ENCODE measurements at regions not wholly inside any gene's neighbourhood (a gene's known extent, or its start where the extent isn't known, plus 50 kb on each side); places are given as distances from the start of the nearest gene placed in this dataset.
A peak's percentile ranks its signal among the peaks of the same experiment; 100 is the strongest.
"Not testable (repeated sequence)": the region's sequence is repeated elsewhere in the genome, so short reads cannot be mapped to it uniquely, and the experiment has no call there.

DNA sequence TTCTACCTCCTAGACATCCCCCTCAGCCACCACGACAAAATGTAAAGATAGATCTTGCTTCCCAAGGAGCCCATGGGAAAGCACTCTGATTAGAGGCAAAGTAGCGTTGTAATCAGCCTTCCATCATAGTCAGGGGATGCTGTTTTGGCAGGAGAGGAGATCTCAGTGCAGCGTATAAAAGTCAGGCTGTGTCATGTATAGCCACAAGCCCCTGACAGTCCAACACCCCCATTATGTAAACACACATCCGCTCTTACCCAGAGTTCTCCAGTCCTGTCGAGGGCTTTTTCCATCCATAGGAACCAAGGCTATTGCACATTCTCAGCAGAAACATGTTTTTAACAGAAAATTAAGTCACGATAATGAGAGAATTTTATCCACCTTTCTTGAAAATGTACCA is 156.3 kb downstream of the CYSLTR2 start:
- DNase-seq: no peak

DNA sequence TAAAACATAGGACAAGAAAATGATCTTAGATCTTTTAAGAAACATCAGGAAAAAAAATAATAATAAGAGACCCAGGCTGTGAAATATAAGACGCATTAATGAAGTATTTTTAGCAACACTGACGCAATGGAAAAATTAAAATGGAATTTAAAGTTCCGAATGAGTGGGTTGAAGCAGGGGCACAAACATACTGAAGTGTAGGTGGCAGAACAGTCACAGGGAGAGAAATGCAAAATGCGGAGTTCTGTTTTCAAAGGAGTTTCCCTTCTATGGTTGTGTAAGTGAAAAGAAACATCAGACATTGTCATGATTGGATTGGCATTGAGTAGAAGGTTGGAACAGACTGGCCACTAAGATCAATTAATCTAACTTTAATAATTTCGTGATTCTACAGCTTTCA is 159.8 kb downstream of the CYSLTR2 start:
- DNase-seq: no peak

DNA sequence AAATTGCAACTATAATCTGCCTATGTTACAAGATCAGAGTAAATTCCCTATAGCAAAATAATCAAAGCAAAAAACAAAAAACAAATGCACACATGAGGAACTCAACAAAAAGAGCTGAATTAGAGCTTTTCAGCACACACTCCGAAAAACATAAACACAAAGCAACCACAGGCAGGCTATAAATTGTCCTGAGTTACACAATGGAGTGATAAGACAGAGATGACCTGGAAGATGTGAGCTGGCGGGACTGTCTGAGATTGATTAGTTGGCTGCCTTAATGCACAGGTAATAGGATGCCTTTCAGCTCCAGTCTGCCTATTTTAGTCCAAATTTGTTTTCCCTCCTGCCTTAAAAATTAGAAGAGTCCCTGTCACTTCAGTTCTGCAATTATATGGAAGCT is 159.0 kb upstream of the FNDC3A start:
- DNase-seq: no peak

DNA sequence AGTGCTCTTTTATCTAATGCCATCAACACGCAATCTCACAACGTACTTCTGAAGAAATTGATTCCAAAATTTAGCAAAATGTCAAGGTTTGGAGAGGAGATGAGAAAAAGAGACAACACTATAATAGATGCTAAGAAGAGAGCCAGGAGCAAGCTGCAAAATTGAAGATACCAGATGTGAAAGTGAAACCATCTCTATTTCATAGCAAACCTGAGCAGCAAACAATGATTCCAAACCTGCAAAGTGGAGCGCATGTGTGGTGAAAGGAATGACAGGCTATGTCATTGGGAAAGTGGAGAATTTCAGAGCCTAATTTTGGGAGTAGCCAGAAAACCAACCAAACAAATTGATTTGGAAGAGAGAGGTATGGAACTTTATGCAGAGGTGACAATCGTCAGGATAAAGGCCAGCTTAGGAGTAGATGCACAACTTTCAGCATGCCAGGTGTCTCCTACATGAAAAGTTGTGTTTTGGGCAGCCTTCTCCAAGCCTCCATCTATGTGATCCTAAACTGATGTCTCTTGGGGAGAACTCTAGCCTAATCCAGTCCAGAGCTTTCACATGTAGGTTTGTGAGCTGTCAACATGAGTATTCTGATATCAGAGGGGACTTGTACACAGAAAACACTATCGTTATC is 158.4 kb upstream of the FNDC3A start:
- peak; percentile 29 for DNase-seq

DNA sequence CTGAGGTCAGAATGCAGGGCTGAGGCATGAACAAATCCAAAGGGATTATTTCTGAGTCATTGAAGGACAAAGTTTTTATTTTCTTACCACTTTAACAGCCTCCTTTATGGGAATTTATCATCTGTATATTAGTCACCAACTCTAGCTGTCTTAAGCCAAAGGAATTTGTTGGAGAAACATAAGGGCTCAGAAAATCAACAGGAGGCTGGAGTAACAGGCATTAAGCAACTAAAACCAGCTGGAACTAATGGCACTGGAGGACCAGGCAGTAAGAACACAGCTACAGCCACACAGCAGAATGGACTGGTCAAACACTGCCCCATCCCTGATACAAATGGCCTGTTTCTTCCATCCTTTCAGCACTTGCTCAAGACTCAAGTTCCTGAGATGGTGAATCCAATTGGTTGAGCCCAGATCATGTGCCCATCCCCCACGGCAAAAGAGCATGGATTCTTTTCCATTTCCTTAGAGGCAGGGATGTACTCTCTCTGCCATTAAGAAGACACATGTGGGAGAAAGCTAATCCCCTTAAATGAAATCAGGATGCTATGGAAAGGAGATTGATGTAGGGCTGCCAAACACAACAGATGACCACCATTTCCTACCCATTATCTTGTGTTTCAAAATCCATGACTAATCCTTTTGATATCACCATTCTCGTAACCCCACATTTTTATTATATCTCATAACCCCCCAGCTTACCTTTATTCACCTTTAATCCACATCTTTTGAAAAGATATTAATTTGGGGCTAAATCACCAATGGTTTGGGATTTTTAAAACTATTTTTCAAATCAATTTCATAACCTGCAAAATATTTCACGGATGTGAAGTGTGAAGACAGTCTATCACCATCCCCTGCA is 157.0 kb upstream of the FNDC3A start:
- DNase-seq: no peak

DNA sequence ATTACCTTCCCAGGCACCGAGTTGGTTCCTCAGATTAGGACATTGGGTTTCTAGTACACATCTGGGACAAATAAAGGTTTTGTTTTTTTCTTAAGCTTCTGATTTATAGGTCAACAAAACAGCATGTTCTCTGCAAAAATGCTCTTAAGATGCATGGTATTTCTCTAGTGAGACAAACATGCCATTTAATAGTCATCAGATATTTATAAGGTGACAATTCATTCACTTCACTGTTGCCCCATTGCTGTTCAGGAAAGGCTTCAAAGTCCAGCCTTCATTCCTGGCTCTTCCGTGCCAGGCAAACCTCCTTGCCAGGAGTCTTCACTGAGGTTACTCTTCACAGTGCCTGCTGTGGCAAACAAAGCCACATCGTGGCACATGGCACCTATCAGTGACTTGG is 156.3 kb upstream of the FNDC3A start:
- DNase-seq: no peak

DNA sequence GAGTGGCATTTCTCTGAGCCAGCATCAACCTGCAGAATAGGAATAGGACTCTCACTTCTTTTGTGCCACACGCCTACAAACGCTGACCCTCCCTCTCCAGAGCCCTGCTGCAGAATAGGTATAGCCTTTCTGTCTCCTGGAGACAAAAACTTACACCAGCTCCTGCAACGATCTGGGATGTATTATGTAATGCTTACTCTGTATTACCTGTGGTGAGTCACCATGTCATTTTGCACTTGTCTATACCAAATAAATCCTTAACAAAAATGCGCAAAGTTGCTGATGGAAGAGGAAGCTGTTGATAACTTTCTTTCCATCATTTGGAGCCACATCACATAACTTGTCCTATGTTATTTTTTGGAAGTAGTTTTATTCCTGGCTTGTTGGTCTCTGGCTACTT is 155.8 kb upstream of the FNDC3A start:
- DNase-seq: no peak

DNA sequence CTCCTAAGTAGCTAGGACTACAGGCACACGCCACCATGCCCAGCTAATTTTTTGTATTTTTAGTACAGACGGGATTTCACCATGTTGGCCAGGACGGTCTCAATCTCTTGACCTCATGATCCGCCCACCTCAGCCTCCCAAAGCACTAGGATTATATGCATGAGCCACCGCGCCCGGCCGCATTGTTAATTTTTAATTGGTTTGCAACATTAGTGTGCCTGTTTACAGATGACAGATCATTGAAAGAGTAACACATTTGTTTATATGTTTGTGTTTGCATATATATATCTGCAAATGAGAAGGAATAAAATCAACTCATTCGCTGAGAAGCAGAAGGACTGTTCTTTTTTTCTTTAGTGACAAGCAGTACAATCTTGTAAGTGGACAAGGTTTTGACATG is 152.2 kb upstream of the FNDC3A start:
- not testable (repeated sequence) for DNase-seq

DNA sequence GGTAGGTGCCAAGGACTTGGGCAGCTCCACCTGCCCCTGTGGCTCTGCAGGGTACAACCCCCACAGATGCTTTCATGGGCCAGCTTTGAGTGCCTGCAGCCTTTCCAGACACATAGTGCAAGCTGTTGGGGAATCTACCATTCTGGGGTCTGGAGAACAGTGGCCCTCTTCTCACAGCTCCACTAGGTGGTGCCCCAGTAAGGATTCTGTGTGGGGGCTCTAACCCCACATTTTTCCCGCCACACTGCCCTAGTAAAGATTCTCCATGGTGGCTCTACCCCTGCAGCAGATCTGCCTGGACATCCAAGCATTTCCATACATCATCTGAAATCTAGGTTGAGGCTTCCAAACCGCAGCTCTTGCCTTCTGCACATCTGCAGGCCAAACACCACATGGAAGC is 149.7 kb upstream of the FNDC3A start:
- DNase-seq: no peak

DNA sequence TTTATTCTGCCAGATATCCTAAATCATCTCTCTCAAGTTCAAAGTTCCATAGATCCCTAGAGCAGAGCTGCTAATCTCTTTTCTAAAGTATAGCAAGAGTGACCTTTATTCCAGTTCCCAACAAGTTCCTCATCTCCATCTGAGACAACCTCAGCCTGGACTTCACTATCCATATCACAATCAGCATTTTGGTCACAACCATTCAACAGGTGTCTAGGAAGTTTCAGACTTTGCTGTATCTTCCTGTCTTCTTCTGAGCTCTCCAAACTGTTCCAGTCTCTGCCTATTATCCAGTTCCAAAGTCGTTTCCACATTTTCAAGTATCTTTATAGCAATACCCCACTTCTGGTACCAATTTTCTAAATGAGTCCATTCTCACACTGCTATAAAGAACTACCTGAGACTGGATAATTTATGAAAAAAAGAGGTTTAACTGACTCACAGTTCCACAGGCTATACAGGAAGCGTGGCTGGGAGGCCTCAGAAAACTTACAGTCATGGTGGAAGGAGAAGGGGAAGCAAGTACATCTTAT is 148.7 kb upstream of the FNDC3A start:
- not testable (repeated sequence) for DNase-seq

DNA sequence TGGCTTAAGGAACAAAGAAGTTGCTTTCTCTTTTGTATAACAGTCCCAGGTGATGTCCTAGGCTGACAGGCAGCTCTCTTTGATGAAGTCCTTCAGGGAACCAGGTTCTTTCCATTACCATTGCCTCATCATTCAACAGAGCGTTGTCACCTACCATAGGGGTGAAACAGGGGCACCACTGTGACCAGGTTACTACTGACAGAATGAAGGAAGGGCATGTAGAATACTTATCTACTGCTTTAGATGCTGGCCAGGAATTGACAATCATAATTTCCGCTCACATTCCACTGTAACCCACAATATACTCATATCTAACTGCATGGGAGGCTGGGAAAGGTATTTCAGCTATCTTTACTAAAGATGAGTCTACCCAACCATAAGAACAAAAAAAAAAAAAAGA is 148.0 kb upstream of the FNDC3A start:
- DNase-seq: no peak

DNA sequence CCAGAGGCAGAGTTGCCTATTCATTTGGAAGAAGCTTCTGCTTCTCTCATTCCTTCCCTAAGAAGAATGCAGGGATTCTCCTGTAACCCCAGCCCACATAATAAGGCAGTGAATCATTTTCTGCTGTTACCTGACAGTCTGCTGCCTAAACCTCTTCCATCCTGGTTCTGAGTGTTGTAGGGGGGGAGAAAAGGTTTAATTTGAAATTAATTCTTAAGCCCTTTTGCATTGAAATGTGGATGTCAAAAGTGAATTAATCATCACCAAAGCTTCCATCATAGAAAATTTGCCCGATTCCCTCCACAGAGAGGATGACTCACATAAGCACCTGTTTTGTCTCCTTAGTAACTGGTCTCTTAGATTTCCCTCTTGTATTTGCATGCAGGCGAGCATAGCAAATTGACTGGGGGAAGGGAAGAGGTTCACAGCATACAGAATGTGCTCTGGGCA is 146.7 kb upstream of the FNDC3A start:
- peak; percentile 5 for DNase-seq

DNA sequence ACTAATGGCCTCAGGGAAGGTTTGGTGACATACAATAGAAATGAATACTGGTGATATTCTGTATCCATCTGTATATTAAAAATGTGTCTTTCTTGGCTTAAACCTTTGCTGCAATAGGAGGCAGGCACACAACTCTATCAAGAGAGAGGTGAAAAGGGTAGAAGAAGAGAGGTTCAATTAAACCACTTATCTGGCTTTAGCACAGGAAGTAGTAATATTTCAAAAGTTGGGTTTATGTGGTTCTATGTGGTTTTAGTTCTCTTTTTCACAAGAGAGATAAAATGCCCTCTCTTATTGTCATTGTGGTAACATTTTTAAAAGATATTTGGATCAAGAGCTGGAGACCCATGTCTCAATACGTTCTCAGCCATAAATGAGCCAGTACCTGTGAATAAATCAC is 146.2 kb upstream of the FNDC3A start:
- DNase-seq: no peak

DNA sequence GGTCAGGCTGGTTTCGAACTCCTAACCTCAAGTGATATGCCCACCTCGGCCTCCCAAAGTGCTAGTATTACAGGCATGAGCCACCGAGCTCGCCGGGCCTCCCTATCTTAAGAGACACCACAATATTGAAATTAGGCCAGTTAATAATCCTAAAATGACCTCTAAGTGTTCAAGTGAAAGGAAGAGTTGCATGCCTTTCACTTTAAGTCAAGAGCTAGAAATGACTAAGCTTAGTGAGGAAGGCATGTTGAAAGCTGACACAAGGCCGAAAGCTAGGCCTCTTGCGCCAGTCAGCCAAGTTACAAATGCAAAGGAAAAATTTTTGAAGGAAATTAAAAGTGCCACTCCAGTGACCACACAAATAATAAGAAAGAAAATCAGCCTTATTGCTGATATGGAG is 144.5 kb upstream of the FNDC3A start:
- DNase-seq: no peak

DNA sequence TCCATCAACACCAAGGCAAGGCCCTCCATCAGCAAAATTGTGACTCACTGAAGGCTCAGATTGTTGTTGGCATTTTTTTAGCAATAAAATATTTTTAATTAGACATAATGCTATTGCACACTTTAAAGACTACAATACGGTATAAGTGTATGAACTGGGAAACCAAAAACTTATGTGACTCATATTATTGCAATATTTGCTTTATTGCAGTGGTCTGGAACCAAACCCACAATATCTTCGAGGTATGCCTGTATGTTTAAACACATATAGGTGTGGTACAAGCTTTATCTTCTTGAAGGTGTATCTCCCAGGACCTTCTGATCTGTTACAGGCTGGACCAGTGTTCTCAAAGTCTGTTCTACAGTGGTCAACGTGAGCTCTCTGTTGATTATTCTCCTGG is 142.3 kb upstream of the FNDC3A start:
- DNase-seq: no peak

DNA sequence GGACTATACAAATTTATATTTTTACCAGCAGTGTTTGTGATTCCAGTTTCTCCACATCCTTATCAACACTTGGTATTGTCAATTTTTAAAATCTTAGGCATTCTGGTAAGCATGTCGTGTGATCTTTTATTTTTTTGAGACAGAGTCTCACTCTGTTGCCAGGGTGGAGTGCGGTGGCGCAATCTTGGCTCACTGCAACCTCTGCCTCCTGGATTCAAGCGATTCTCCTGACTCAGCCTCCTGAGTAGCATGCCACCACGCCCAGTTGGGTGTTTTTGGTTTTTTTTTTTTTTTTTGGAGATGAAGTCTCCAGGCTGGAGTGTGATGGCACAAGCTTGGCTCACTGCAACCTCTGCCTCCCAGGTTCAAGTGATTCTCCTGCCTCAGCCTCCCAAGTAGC is 140.4 kb upstream of the FNDC3A start:
- DNase-seq: not testable (repeated sequence)

DNA sequence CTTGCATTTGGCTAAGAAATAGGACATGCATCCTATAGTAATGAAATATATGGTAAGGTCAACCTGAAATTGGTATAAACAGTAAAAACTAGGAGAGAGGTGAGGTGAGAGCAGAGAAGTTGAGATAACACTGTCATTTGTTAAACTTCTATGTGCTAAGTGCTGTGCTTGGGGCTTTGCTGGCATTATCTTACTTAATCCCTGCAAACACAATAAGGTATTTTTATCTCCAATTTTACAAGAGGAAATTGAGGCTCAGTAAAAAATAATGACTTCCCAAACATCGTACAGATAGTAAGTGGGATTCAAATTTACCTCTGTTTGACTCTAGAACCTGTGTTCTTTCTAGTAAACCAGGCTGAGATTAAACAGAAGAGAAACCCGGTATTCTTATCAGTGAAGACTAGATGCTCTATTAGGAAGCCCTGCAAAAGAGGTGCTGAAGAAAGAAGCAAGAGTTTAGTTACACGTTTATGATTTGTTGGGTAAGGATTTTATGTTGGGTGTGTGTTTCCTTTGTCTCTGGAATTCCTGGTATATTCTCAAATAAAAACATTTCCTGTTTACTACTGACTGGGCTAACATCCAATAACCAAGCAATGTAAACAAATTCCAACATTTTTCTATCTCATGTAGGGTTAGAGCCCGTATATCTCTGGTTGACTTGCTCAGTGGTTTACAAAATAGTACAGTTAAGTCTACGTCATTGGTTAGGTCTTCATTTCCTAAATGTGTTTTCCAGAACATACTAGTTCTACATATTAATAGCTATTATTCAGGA is 137.3 kb upstream of the FNDC3A start:
- DNase-seq: no peak

DNA sequence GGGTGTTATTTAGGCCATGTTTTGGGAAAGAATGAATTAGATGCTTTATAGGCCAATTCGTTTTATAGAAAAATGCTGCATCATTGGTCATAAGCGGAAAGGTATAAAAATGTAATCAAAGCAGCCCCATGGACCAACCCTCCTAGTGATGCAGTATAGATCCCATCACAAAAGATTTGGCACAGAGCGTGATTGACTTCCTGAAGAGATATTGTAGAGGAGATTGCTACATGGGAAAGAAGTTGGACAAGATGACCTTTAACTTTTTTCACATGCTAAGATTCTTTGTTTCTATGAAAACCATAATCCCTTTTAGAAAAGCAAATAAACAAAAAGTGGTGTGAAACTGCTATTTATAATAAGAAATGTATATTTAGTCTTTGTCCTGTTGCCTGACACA is 136.5 kb upstream of the FNDC3A start:
- DNase-seq: no peak

DNA sequence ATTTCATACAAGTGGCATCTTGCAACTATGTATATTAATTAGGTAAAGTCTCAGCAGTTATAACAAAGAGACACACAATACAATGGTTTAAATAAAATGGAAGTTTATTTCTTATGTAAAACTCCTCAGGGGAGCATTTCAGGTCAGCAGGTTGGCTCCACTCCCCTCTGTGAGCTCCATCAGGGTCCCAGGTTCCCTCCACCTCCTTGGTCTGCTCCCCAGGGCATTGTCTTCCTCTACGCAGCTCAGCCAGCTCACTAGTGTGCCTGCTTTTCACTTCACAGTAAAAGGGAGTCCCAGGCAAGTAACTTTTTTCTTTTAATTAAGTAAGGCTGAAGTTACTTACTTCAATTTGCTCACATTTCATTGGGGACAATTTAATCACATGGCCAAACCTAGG is 135.3 kb upstream of the FNDC3A start:
- DNase-seq: no peak

DNA sequence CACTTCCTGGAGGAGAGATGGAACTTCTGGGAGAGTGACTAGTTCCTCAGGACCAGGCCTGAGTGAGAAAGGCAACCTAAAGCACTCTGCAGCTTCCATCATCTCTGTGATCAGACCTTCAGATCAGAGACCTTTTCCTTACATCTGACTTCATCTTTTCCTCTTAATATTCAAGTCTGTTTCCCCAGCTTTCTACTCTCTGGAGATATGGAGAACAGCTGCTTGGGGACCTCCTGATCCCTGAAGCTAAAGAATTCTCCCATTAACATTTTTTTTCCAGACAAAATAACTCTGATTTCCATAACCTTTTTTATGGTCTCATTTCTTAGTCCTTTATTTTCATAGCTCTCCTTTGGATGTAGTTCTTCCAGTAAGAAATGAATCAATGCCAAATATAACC is 133.4 kb upstream of the FNDC3A start:
- DNase-seq: no peak

DNA sequence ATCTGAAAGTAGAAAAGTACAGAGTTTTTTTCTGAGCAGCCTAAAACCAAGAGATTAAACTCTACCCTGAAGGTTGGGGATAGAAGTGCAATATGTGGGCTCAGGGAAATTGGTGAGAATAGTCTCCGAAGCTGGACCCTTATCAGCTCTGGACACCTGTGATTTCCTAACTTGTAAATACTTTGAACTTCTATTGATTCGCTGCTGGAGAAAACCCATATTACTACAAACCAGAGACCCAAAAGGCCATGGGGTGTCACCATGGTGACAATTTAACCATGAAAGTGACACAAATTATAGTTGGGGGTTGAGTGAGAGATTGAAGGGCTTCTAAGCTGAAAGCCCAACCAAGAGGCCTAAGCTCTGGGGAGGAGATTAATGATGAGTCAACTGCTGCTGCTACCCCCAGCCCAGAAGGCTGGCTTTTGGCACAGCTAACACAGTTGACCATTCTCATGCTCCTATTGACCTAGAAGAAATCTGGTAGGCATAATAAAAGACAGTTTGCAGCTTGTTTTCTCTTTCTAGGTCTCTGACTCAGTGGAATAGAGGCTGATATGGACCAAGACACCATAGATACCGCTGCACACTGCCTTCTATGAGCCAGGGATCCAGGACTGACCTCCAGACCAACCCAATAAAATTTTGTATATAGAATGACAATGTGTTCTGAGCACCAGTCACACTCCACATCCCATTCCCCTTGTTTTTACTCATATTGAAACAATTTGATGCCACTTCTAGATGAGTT is 131.9 kb upstream of the FNDC3A start:
- no peak for DNase-seq

DNA sequence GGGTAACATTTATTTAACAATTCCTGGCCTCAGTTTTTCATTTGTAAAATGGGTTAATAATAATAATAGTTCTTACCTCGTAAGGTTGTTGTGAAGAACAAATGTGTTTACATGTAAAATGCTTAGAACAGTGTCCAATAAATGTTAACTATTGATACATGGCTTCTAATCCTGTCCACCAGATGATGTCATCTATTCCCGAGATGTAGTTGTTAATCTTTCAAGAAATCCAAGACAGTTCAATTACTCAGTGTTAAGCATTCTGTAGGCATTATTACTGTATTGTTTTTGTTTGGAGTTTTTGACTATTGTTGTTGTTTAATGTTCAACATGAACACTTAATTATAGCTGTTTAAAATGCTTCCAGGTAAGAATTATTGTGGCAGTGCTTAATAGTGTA is 131.0 kb upstream of the FNDC3A start:
- DNase-seq: no peak

DNA sequence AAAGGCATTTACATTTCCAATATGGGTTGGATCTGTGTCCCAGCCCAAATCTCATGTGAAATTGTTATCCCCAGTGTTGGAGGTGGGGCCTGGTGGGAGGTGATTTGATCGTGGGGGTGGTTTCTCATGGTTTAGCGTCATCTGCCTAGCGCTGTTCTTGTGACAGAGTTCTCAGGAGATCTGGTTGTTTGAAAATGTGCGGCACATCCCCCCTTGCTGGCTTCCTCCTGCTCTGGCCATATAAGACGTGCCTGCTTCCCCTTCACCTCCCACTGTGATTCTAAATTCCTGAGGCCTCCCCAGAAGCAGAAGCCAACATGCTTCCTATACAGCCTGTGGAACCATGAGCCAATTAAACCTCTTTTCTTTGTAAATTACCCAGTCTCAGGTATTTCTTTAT is 126.2 kb upstream of the FNDC3A start:
- DNase-seq: no peak

Data from CD4-positive, alpha-beta T cell treated with Interleukin-17A for 1 hour (primary cell).